ENCODE measurements at regions not wholly inside any gene's neighbourhood (a gene's known extent, or its start where the extent isn't known, plus 50 kb on each side); places are given as distances from the start of the nearest gene placed in this dataset.

DNA sequence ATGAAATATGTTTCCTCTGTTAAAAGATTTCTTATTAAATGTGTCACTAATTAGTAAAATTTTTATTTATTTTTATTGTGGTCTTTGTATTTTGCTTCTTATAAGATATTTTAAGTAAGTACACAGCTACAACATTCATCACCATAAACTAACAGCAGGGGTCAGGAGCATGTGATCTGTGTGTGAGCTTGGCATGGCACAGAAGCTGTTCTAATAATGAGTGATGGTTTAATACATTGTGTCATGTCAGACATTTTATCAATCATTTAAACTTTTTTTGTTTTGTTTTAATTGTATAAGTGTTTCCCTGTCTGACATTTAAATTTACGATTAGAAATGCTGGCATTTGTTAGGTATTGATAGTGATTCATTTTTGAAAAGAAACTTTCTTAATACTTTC lies 585.4 kb downstream of the DSC3 start:
- no peak overlapping the region for H2BK15ac ChIP-seq (ENCODE audit: low read length)
- no peak overlapping the region for H3K18ac ChIP-seq (ENCODE audit: extremely low read depth, low read length)
- H3K79me1 ChIP-seq (ENCODE audit: low read depth, low read length) = no peaks in the 10 kb centered on the region
- H3K36me3 ChIP-seq (ENCODE audit: control insufficient read depth in 2 of 4, insufficient read depth in 4 of 4, low read length in 3 of 4) = no peaks in the 10 kb centered on the region
- H2AFZ ChIP-seq (ENCODE audit: low read length) = no peak overlapping the region
- DNase-seq (ENCODE audit: low read depth in 1 of 2, low spot score in 2 of 2) (no peak), FAIRE-seq (no peak)
- H2BK120ac ChIP-seq (replicated peaks; ENCODE audit: low read depth, low read length) = no peak overlapping the region
- H3K27me3 ChIP-seq (replicated peaks in 1 of 4; ENCODE audit: control insufficient read depth in 3 of 4, extremely low read depth in 1 of 4, insufficient read depth in 3 of 4, low read length in 3 of 4) = no peaks in the 10 kb centered on the region
- H3K79me2 ChIP-seq (ENCODE audit: control insufficient read depth in 1 of 2, insufficient read depth in 2 of 2, low read length in 2 of 2) = no peaks in the 10 kb centered on the region
- no peak overlapping the region for H3K4ac ChIP-seq (replicated peaks; ENCODE audit: insufficient read length, low read depth, low read length)
- H3K14ac ChIP-seq (ENCODE audit: insufficient read length) = no peak overlapping the region
- no peak overlapping the region for H3K4me2 ChIP-seq (ENCODE audit: insufficient read depth in 1 of 2, low read depth in 2 of 2, low read length in 2 of 2)
- no peak overlapping the region for H4K5ac ChIP-seq (ENCODE audit: insufficient read length, low read depth, low read length)
- H2BK12ac ChIP-seq (ENCODE audit: low read depth, low read length) = no peak overlapping the region
- no peak overlapping the region for H3K56ac ChIP-seq (replicated peaks; ENCODE audit: insufficient read length, low read depth, low read length)
- CTCF ChIA-PET (ENCODE audit: partially characterized antibody) = no interaction called here
- H3K9me3 ChIP-seq (ENCODE audit: insufficient read depth in 2 of 2, low read depth in 1 of 2, low read length in 1 of 2) = no peaks in the 10 kb centered on the region
- no peaks in the 10 kb centered on the region for H3K23me2 ChIP-seq (ENCODE audit: low read depth, low read length)
- H3K23ac ChIP-seq (ENCODE audit: insufficient read length) = no peak overlapping the region
- H4K91ac ChIP-seq (replicated peaks; ENCODE audit: insufficient read length, low read length) = no peak overlapping the region
- 84% methylated on average over 1 of the region's 1 CpG; no CpG with 5 or more reads in 1 of the 2 experiments for WGBS, 2 experiments (ENCODE audit: extremely low coverage in 1 of 2, insufficient coverage in 1 of 2, insufficient read length in 1 of 2, insufficient replicate concordance in 2 of 2, low coverage in 1 of 2, low lambda C conversion rate in 2 of 2, missing lambda C conversion rate in 1 of 2)
- POLR2A ChIA-PET (ENCODE audit: partially characterized antibody) = no interaction called here
- H3K27ac ChIP-seq (ENCODE audit: low read depth, low read length) = no peak overlapping the region
- H3K4me1 ChIP-seq (replicated peaks in 1 of 4; ENCODE audit: control insufficient read depth in 3 of 4, insufficient read depth in 4 of 4, low read length in 3 of 4) = no peaks in the 10 kb centered on the region
- H3K9ac ChIP-seq (replicated peaks in 1 of 4; ENCODE audit: extremely low read depth in 1 of 4, low read depth in 3 of 4, low read length in 3 of 4) = no peak overlapping the region
- H3K4me3 ChIP-seq (ENCODE audit: extremely low read depth in 1 of 4, insufficient read depth in 2 of 4, low read depth in 3 of 4, low read length in 4 of 4) = no peak overlapping the region
- no peak overlapping the region for H2BK5ac ChIP-seq (ENCODE audit: low read depth, low read length)
- no peak overlapping the region for H4K8ac ChIP-seq (ENCODE audit: extremely low read depth, insufficient read depth, low read length)
- no peak overlapping the region for H2AK5ac ChIP-seq (ENCODE audit: low read depth, low read length)
- H4K20me1 ChIP-seq (replicated peaks in 1 of 2; ENCODE audit: control insufficient read depth in 1 of 2, insufficient read depth in 2 of 2, low read length in 2 of 2) = no peaks in the 10 kb centered on the region
- H2BK20ac ChIP-seq (ENCODE audit: low read length) = no peak overlapping the region
- no peak for TF ChIP-seq CREB1 (IDR thresholded peaks at IDR 0.05)
- no peak for TF ChIP-seq HDAC2 (IDR thresholded peaks at IDR 0.05; ENCODE audit: borderline replicate concordance in 1 of 2, low read depth in 2 of 2, low read length in 2 of 2)
- no peak for TF ChIP-seq FOSL1 (IDR thresholded peaks at IDR 0.05; ENCODE audit: insufficient read depth, low read depth, low read length)
